Gastrocnemius medialis (tissue), 4 donors: ENCODE measurements at regions not wholly inside any gene's neighbourhood (a gene's known extent, or its start where the extent isn't known, plus 50 kb on each side); places are given as distances from the start of the nearest gene placed in this dataset.
"Not testable (repeated sequence)": the region's sequence is repeated elsewhere in the genome, so short reads cannot be mapped to it uniquely, and the experiment has no call there.

ENCODE experiments used
- ATAC-seq, 2 donors: fragments of 150-250 bp; one replicate each; pipeline ENCODE4 v1.9.1; 2016
- DNase-seq, 2 donors: peaks; one replicate each; pipeline ENCODE4 v3.0.0-alpha.2; 2019
- H3K27ac ChIP-seq, 4 donors: fragments of 200-600 bp; sonication (generic); 1 replicate in 1 of 4; 2 replicates in 3 of 4; pipeline ENCODE4 v1.5.1; 2016 to 2018; ENCODE audit warnings: mild to moderate bottlenecking in 2 of 4, moderate library complexity in 1 of 4
- H3K27me3 ChIP-seq, 3 donors: fragments of 200-600 bp; sonication (generic) in 2 of 3; 1 replicate in 1 of 3; 2 replicates in 2 of 3; pipeline versions ENCODE4 v1.5.1 to v1.6.0; 2016 to 2019; ENCODE audit warnings: mild to moderate bottlenecking in 1 of 3, moderate library complexity in 1 of 3
- H3K36me3 ChIP-seq, 2 donors: fragments of 200-600 bp; sonication (generic) in 1 of 2; one replicate each; pipeline ENCODE4 v1.5.1; 2017 to 2018
- H3K4me1 ChIP-seq, 2 donors: fragments of 200-600 bp; sonication (generic) in 1 of 2; one replicate each; pipeline ENCODE4 v1.5.1; 2016 to 2017; ENCODE audit warnings: mild to moderate bottlenecking in 2 of 2
- H3K4me3 ChIP-seq, 4 donors: fragments of 200-600 bp; sonication (generic) in 3 of 4; 1 replicate in 1 of 4; 2 replicates in 3 of 4; pipeline ENCODE4 v1.5.1; 2016 to 2019; ENCODE audit warnings: mild to moderate bottlenecking in 2 of 4
- H3K9me3 ChIP-seq, 3 donors: fragments of 200-600 bp; sonication (generic) in 2 of 3; 1 replicate in 1 of 3; 2 replicates in 2 of 3; pipeline ENCODE4 v1.5.1; 2016 to 2019
- POLR2A ChIP-seq, 2 donors: fragments of 450-650 bp; IDR thresholded peaks; one replicate each; pipeline ENCODE4 v1.6.1; 2017; ENCODE audit warnings: antibody characterized with exemption in 2 of 2, mild to moderate bottlenecking in 2 of 2, moderate library complexity in 2 of 2
- in situ Hi-C, 4 donors: fragments of 200-750 bp; cut with MboI; loops; one replicate each; pipeline versions ENCODE4 v1.15.0 to v1.8.0; 2017; ENCODE audit warnings: low sequenced_read_pairs in 4 of 4
- intact Hi-C: fragments of 100-400 bp; cut with DNase I; formaldehyde crosslinking; loops from one replicate; pipeline ENCODE4 v1.15.1; 2023; ENCODE audit warnings: low total_unique reads
- TF ChIP-seq, protein P1 (sequence below), 5 experiments: fragments of 450-650 bp in 3 of 5; fragments of 200-600 bp in 2 of 5; sonication (generic) in 2 of 5; IDR thresholded peaks in 4 of 5; conservative IDR thresholded peaks in 1 of 5; 1 replicate in 4 of 5; 2 replicates in 1 of 5; pipeline ENCODE4 v1.5.1; 2016 to 2019; ENCODE audit warnings: antibody characterized with exemption in 5 of 5, mild to moderate bottlenecking in 3 of 5, moderate library complexity in 3 of 5

DNA sequence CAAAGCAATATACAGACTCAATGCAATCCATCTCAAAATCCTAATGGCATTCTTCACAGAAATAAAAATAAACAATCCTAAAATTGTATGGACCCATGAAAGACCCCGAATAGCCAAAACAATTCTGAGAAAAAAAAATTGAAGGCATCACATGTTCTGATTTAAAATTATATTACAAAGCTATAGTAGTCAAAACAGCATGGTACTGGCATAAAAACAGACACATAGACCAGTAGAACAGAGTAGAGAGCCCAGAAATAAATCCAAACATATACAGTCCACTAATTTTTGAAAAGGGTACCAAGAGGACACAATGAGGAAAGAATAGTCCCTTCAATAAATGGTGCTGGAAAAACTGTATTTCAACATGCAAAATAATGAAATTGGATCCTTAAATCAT lies 70.4 kb upstream of the THRB start:
- DNase-seq (no peak), ATAC-seq (no peak)
- Histone ChIP-seq H3K36me3 (no peaks in the 10 kb centered on the region), H3K4me1 (no peaks in the 10 kb centered on the region), H3K27ac (no peak overlapping the region), H3K9me3 (no peaks in the 10 kb centered on the region), H3K4me3 (no peak overlapping the region), H3K27me3 (no peaks in the 10 kb centered on the region)
- no peak for TF ChIP-seq POLR2A (IDR thresholded peaks at IDR 0.05)
- TF ChIP-seq, protein P1, sequence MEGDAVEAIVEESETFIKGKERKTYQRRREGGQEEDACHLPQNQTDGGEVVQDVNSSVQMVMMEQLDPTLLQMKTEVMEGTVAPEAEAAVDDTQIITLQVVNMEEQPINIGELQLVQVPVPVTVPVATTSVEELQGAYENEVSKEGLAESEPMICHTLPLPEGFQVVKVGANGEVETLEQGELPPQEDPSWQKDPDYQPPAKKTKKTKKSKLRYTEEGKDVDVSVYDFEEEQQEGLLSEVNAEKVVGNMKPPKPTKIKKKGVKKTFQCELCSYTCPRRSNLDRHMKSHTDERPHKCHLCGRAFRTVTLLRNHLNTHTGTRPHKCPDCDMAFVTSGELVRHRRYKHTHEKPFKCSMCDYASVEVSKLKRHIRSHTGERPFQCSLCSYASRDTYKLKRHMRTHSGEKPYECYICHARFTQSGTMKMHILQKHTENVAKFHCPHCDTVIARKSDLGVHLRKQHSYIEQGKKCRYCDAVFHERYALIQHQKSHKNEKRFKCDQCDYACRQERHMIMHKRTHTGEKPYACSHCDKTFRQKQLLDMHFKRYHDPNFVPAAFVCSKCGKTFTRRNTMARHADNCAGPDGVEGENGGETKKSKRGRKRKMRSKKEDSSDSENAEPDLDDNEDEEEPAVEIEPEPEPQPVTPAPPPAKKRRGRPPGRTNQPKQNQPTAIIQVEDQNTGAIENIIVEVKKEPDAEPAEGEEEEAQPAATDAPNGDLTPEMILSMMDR (IDR thresholded peaks at IDR 0.05 in 4 of 5, conservative IDR thresholded peaks at IDR 0.05 in 1 of 5) = no peak
- intact Hi-C loops = no loop called here
- in situ Hi-C loops = no loop called here

DNA sequence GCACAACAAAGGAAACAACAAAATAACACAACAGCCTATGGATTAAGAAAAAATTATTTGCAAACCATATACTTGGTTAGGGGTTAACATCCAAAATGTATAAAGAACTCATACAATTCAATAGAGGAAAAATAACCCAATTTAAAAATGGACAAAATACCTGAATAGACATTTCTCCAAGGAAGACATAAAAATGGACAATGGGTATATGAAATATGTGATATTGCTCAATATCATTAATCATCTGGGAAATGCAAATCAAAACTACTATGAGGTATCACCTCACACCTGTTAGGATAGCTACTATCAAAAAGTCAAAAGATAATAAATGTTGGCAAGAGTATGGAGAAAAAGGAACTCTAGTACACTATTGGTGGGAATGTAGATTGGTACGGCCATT lies 71.0 kb upstream of the THRB start:
- H3K4me1 ChIP-seq = no peaks in the 10 kb centered on the region
- H3K27me3 ChIP-seq = no peaks in the 10 kb centered on the region
- H3K27ac ChIP-seq = no peak overlapping the region
- in situ Hi-C loops (no loop called here), intact Hi-C loops (no loop called here)
- no peaks in the 10 kb centered on the region for H3K9me3 ChIP-seq
- ATAC-seq = no peak
- no peak for TF ChIP-seq POLR2A (IDR thresholded peaks at IDR 0.05)
- TF ChIP-seq, protein P1 (IDR thresholded peaks at IDR 0.05 in 4 of 5, conservative IDR thresholded peaks at IDR 0.05 in 1 of 5) = no peak
- H3K36me3 ChIP-seq = no peaks in the 10 kb centered on the region
- no peak overlapping the region for H3K4me3 ChIP-seq
- DNase-seq = no peak

DNA sequence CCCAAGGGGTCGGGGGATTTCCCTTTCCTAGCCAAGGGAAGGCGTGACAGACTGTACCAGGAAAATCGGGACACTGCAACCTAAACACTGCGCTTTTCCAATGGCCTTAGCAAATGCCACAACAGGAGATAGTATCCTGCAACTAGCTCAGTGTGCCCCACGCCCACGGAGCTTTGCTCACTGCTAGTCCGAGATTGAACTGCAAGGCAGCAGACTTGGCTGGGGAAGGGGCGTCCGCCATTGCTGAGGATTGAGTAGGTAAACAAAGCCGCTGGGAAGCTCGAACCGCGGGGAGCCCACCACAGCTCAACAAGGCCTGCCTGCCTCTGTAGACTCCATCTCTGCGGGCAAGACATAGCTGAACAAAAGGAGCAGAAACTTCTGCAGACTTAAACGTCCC lies 72.3 kb upstream of the THRB start:
- H3K27ac ChIP-seq = no peak overlapping the region
- H3K27me3 ChIP-seq = no peaks in the 10 kb centered on the region
- no peak overlapping the region for H3K4me3 ChIP-seq
- TF ChIP-seq POLR2A (IDR thresholded peaks at IDR 0.05) = no peak
- TF ChIP-seq, protein P1 (IDR thresholded peaks at IDR 0.05 in 4 of 5, conservative IDR thresholded peaks at IDR 0.05 in 1 of 5) = no peak
- ATAC-seq = no peak
- DNase-seq = no peak
- in situ Hi-C loops (no loop called here), intact Hi-C loops (no loop called here)
- H3K4me1 ChIP-seq = no peaks in the 10 kb centered on the region
- no peaks in the 10 kb centered on the region for H3K36me3 ChIP-seq
- H3K9me3 ChIP-seq = no peaks in the 10 kb centered on the region

DNA sequence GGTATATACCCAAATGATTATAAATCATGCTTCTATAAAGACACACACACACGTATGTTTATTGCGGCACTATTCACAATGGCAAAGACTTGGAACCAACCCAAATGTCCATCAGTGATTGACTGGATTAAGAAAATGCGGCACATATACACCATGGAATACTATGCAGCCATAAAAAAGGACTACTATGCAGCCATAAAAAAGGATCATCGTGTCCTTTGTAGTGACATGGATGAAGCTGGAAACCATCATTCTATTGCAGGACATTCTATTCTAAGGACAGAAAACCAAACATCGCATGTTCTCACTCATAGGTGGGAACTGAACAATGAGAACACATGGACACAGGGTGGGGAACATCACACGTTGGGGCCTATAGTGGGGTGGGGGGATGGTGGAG lies 77.8 kb upstream of the THRB start:
- H3K36me3 ChIP-seq, ATAC-seq, H3K4me3 ChIP-seq, H3K27ac ChIP-seq, H3K27me3 ChIP-seq, H3K4me1 ChIP-seq, H3K9me3 ChIP-seq, DNase-seq, intact Hi-C loops, in situ Hi-C loops: not testable (repeated sequence)

DNA sequence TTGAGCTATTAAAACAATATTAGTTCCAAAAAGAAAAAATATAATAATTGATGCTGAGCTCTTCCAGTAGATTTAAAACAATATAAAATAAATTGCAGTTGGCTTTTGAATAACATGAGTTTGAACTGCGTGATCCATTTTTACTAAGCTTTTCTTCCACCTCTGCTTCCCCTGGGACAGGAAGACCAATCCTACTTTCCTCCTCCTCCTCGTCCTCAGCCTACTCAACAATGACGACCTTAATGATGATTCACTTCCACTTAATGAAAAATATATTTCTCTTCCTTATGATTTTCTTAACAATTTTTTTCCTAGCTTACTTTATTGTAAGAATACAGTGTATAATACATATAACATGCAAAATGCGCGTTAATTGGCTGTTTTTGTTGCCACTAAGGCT lies 78.9 kb upstream of the THRB start:
- H3K36me3 ChIP-seq = no peaks in the 10 kb centered on the region
- ATAC-seq (no peak), DNase-seq (no peak)
- H3K4me1 ChIP-seq = no peaks in the 10 kb centered on the region
- no peak overlapping the region for H3K27ac ChIP-seq
- no peaks in the 10 kb centered on the region for H3K27me3 ChIP-seq
- no peak overlapping the region for H3K4me3 ChIP-seq
- H3K9me3 ChIP-seq = no peaks in the 10 kb centered on the region
- TF ChIP-seq, protein P1 (IDR thresholded peaks at IDR 0.05 in 4 of 5, conservative IDR thresholded peaks at IDR 0.05 in 1 of 5) = no peak
- TF ChIP-seq POLR2A (IDR thresholded peaks at IDR 0.05) = no peak
- in situ Hi-C loops (no loop called here), intact Hi-C loops (no loop called here)
